Heart right ventricle (tissue), 16 donors: ENCODE measurements at regions not wholly inside any gene's neighbourhood (a gene's known extent, or its start where the extent isn't known, plus 50 kb on each side); places are given as distances from the start of the nearest gene placed in this dataset.
"Not testable (repeated sequence)": the region's sequence is repeated elsewhere in the genome, so short reads cannot be mapped to it uniquely, and the experiment has no call there.

Source experiments
- ATAC-seq, 8 donors: fragments of 200-7000 bp; cut with Tn5 transposase; one replicate each; pipeline ENCODE4 v1.9.1; 2020; ENCODE audit warnings: mild to moderate bottlenecking in 8 of 8, moderate library complexity in 8 of 8, moderate number of reproducible peaks in 1 of 8
- DNase-seq, 2 donors: peaks; one replicate each; pipeline ENCODE4 v3.0.0-alpha.2; 2020
- H3K27ac ChIP-seq, 10 donors: fragments of 200-600 bp; sonication (generic) in 2 of 10; one replicate each; pipeline versions ENCODE4 v1.5.0 to v1.8.0; 2020 to 2022; ENCODE audit warnings: mild to moderate bottlenecking in 3 of 10
- H3K27me3 ChIP-seq, 7 donors: fragments of 200-600 bp; one replicate each; pipeline ENCODE4 v1.8.0; 2021 to 2022; ENCODE audit warnings: mild to moderate bottlenecking in 2 of 7
- H3K36me3 ChIP-seq, 9 donors: fragments of 200-600 bp; sonication (generic) in 1 of 9; one replicate each; pipeline versions ENCODE4 v1.5.0 to v1.8.0; 2020 to 2022; ENCODE audit warnings: mild to moderate bottlenecking in 2 of 9
- H3K4me1 ChIP-seq, 9 donors: fragments of 200-600 bp; sonication (generic) in 1 of 9; one replicate each; pipeline versions ENCODE4 v1.5.0 to v1.8.0; 2020 to 2022; ENCODE audit warnings: mild to moderate bottlenecking in 4 of 9
- H3K4me3 ChIP-seq, 10 donors: fragments of 200-600 bp; sonication (generic) in 2 of 10; one replicate each; pipeline versions ENCODE4 v1.5.0 to v1.8.0; 2020 to 2022; ENCODE audit warnings: mild to moderate bottlenecking in 7 of 10, moderate library complexity in 2 of 10
- H3K9me3 ChIP-seq, 11 donors: fragments of 200-600 bp in 10 of 11; sonication (generic) in 2 of 11; one replicate each; pipeline versions ENCODE4 v1.5.0 to v1.8.0; 2013 to 2022; ENCODE audit warnings: mild to moderate bottlenecking in 2 of 11, control low read depth in 1 of 11, moderate library complexity in 1 of 11
- WGBS, 2 donors: extraction: QIAGEN DNeasy Blood & Tissue Kit; methylation state at CpG; one replicate each; pipeline ENCODE4 v1.1.7; 2013; ENCODE audit warnings: inconsistent platforms in 1 of 2; 5-methylcytosine and 5-hydroxymethylcytosine counted together
- intact Hi-C, 10 donors: fragments of 100-400 bp; cut with DNase I; formaldehyde crosslinking; loops; one replicate each; pipeline versions ENCODE4 v1.11.1 to v1.14.2; 2022
- TF ChIP-seq, protein P1 (sequence below), 9 donors: fragments of 200-600 bp; sonication (generic) in 2 of 9; IDR thresholded peaks; one replicate each; pipeline versions ENCODE4 v1.5.0 to v1.8.0; 2021 to 2022; ENCODE audit warnings: antibody characterized with exemption in 9 of 9, mild to moderate bottlenecking in 5 of 9, moderate library complexity in 1 of 9
- donor health status: Arrhythmogenic right ventricular cardiomyopathy.
- donor health status: ischemic (EF 13 %, LVEDD 7.1; RV severe dilation, severe dysfunction).
- donor health status: healthy with polysubstance abuse.
- donor health status: DM: no; HTN: yes; CAD: no.
- donor health status: DM: no; HTN: no; CAD: no.
- donor health status: ischemic (EF 25% LVEDD 6.9; RV normal size, moderate dysfunction).
- donor health status: ischemic (EF 25% LVEDD 5.7; RV mildly dilated, moderate dysfunction).
- donor health status: healthy.
- donor health status: DM: yes; HTN: yes; CAD: no.
- donor health status: Ischemic cardiomyopathy.
- donor health status: ischemic (EF 35%, LVEDD 5.7; RV mildly dilated, moderate dysfunction).
- donor health status: nonischemic (EF 11% LVEDD 7.7; RV severe dilation, severe dysfunction).
- donor health status: DM: yes; HTN: yes; CAD: no.
- donor health status: PGD.
- donor health status: ischemic (EF 29% LVEDD 5.4; RV normal size, mild dysfunction).
- donor health status: nonischemic (EF 23%, LVEDD 6.1; RV moderate dilation, normal function).

DNA sequence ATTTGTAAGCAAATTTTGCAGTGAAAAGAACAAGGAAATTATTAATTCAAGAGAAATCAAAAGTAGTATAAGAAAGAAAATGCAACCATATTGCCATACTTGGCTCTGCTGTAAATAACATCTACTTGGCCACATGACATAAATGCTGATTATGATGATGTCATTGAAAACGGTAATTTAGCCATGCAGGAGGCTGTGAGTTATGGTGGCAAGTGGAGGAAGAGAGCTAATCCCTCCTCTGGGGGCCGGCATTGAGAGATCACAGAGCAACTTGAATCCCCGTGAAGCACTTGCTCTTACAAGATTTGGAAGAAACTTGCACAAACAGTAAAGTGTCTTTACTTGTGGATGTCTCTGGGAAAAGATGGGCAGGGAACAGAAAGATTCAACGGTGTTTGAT is 456.6 kb downstream of the PREX1 start:
- Histone ChIP-seq H3K4me1 (peaks cover 0 to 33% (median 5%) of the 10 kb centered on the region in 9 donors), H3K4me3 (no peak overlapping the region), H3K36me3 (no peaks in the 10 kb centered on the region), H3K27ac (no peak overlapping the region), H3K9me3 (peaks cover 0 to 3% (median 0%) of the 10 kb centered on the region in 11 donors), H3K27me3 (peaks cover 0 to 19% (median 0%) of the 10 kb centered on the region in 7 donors)
- DNase-seq (no peak), ATAC-seq (no peak)
- intact Hi-C loops, result no loop called here
- 89 to 90% methylated on average over 4 of the region's 4 CpGs for WGBS, 2 donors
- TF ChIP-seq, protein P1, sequence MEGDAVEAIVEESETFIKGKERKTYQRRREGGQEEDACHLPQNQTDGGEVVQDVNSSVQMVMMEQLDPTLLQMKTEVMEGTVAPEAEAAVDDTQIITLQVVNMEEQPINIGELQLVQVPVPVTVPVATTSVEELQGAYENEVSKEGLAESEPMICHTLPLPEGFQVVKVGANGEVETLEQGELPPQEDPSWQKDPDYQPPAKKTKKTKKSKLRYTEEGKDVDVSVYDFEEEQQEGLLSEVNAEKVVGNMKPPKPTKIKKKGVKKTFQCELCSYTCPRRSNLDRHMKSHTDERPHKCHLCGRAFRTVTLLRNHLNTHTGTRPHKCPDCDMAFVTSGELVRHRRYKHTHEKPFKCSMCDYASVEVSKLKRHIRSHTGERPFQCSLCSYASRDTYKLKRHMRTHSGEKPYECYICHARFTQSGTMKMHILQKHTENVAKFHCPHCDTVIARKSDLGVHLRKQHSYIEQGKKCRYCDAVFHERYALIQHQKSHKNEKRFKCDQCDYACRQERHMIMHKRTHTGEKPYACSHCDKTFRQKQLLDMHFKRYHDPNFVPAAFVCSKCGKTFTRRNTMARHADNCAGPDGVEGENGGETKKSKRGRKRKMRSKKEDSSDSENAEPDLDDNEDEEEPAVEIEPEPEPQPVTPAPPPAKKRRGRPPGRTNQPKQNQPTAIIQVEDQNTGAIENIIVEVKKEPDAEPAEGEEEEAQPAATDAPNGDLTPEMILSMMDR (IDR thresholded peaks at IDR 0.05), result no peak

DNA sequence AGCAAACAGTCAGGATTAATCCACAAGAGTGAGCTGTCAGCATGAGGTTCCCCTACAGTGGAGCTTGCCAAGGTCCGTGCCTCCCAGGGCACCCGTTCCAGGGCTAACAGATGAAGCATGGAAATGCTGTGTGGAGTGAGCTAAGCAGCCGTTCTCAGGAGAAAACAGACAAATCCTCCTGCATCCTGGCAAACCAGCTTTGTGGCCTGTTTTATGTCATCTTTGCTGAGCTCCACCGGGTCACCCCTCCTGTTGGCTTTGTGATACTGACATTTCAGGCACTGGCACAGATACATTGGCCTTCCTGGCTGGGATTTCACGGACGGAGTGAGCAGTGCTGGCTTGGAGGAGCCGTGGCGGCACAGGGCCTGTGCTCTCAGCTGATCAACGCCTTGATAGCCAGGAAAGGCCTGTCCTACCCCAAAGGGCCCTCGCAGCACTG is 459.2 kb downstream of the PREX1 start:
- H3K36me3 ChIP-seq, result not testable (repeated sequence)
- peak in 1 of 2 donors; percentile 21 for DNase-seq
- ATAC-seq, result peak; percentile 50 to 86 (median 70)

DNA sequence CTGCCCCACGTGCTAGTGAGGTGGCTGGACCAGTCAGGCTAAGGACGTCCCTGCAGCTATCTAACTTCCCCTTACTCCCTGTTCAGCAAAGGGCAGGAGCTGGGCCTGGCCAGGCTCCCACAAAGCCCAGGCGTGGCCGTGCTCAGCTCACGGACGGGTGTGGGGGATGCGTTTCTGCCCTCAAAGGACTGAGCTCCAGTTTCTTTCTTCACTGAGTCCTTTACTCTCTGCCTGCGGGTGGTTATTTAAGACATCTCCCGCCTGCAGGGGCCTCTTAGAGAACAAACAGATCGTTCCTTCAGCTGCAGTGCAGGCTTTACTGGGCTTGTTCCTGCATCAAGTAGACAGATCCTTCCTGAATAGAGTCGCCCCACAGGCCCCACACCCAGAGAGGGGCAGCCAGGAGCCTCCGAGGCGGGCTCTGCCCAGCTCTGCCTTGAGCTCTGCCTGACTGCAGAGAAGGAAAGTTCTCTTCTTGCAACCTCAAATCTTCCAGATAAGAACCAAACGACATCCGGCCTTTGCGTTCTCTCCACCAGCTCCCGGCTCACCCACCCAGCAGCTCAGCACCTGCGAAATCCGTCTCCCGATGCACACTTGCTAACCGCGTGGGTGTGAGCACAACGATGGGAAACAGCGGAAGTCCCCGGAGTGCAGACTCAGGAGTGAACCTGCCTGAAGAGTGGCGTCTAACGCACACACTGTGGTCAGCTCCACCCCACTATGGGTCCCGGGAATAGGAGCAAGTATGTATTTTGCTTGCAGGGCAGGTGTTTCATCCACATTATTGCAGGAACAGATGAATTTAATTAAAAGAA is 460.0 kb downstream of the PREX1 start:
- DNase-seq, H3K4me3 ChIP-seq, H3K9me3 ChIP-seq, H3K27ac ChIP-seq, intact Hi-C loops, H3K27me3 ChIP-seq, H3K36me3 ChIP-seq: not testable (repeated sequence)
- 32 to 50% methylated on average over 13 to 15 of the region's 28 CpGs for WGBS, 2 donors
- peak; percentile 25 to 67 (median 51) for ATAC-seq
- peaks cover 0 to 17% (median 0%) of the 10 kb centered on the region in 9 donors for H3K4me1 ChIP-seq

More for the DNA sequence above, 459.2 kb downstream of the PREX1 start:
- 34 to 44% methylated on average over 10 of the region's 10 CpGs for WGBS, 2 donors
- H3K27me3 ChIP-seq, H3K9me3 ChIP-seq, intact Hi-C loops: not testable (repeated sequence)
- peak overlapping the region in 1 of 10 donors; percentile 1 for H3K4me3 ChIP-seq
- H3K4me1 ChIP-seq, result peaks cover 0 to 19% (median 0%) of the 10 kb centered on the region in 9 donors
- H3K27ac ChIP-seq, result peak overlapping the region in 1 of 10 donors; percentile 9

DNA sequence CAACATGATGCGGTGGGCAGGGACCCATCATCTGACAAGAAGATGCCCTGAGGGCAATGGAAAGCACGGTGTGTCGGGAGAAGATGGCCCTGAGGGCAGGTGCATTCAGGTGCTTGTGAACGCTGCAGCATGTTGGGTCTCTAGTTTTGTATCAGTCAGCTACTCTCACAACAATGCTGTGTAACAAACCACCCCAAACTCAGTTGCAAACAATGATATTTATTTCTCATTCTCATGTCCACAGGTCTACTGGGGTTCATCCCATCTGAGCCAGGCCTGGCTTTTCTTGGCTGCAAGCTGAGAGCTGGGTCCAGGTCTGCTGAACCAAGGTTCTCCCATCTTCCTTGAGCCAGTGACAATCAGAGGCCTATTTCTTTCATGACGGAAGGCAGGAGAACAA is 461.6 kb downstream of the PREX1 start:
- Histone ChIP-seq H3K4me3 (no peak overlapping the region), H3K4me1 (peaks cover 0 to 17% (median 0%) of the 10 kb centered on the region in 9 donors), H3K9me3 (peaks cover 0 to 6% (median 0%) of the 10 kb centered on the region in 11 donors), H3K27ac (no peak overlapping the region), H3K36me3 (no peaks in the 10 kb centered on the region), H3K27me3 (no peaks in the 10 kb centered on the region)
- TF ChIP-seq, protein P1 (IDR thresholded peaks at IDR 0.05), result no peak
- DNase-seq (no peak), ATAC-seq (no peak)
- 96 to 97% methylated on average over 5 of the region's 5 CpGs for WGBS, 2 donors
- intact Hi-C loops, result no loop called here

DNA sequence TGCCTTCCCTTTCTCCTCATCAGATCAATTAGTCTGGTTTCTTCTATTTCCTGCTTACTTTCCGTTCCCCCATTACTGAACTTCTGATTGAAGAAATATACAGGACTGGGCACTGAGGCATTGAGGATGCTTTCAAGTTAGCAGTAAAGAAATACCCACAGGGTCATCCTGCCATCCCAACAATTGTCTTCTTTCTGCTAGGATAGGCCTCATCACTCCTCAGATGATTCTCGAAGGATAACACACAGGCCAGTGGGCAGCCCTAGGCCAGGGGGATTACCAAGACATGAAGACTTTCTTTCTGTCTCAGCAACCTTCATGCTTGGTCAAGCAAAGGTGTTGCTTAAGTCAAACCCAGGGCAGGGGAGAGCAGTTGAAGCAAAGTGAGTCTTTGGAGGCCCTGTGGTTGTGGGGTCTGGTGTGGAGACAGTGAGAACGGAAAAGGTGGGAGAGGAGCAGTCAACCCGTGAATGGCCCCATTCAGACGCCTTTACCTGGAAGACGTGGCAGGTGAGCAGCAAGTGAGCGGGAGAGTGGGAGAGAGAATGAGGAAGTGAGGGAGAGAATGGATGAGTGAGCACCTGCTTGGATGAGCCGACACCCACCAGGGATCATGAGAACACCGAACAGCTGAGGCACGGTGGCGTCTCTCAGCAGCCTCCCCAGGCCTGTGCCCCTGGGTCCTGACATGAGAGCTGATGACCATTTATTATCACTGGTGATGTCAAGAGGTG is 462.9 kb downstream of the PREX1 start:
- WGBS, 2 donors, result 95 to 96% methylated on average over 11 of the region's 11 CpGs
- Histone ChIP-seq H3K36me3 (no peaks in the 10 kb centered on the region), H3K4me3 (no peak overlapping the region), H3K27me3 (no peaks in the 10 kb centered on the region), H3K27ac (no peak overlapping the region), H3K9me3 (peaks cover 0 to 6% (median 0%) of the 10 kb centered on the region in 11 donors), H3K4me1 (peaks cover 0 to 17% (median 0%) of the 10 kb centered on the region in 9 donors)
- ATAC-seq, result no peak
- DNase-seq, result no peak
- TF ChIP-seq, protein P1 (IDR thresholded peaks at IDR 0.05), result no peak
- intact Hi-C loops, result no loop called here
